Ovary (tissue), 7 donors: ENCODE measurements at regions not wholly inside any gene's neighbourhood (a gene's known extent, or its start where the extent isn't known, plus 50 kb on each side); places are given as distances from the start of the nearest gene placed in this dataset.

ENCODE experiments used
- DNase-seq, 5 donors: peaks; one replicate each; pipeline ENCODE4 v3.0.0-alpha.2; 2019 to 2020
- H3K27ac ChIP-seq, 2 donors: fragments of 200-600 bp; one replicate each; pipeline versions ENCODE4 v1.5.1 to v1.8.0; 2019 to 2022
- H3K27me3 ChIP-seq: fragments of 200-600 bp; one replicate; pipeline ENCODE4 v1.8.0; 2022
- H3K36me3 ChIP-seq: fragments of 200-600 bp; sonication (generic); one replicate; pipeline ENCODE4 v1.5.1; 2019
- H3K4me1 ChIP-seq: one replicate; pipeline ENCODE4 v1.8.1; 2013; ENCODE audit warnings: mild to moderate bottlenecking, moderate library complexity; ENCODE audit not compliant: insufficient read depth
- H3K4me3 ChIP-seq: fragments of 200-600 bp; sonication (generic); one replicate; pipeline ENCODE4 v1.5.1; 2017
- H3K9me3 ChIP-seq, 2 donors: fragments of 200-600 bp in 1 of 2; sonication (generic) in 1 of 2; one replicate each; pipeline versions ENCODE4 v1.5.1 to v1.8.1; 2013 to 2019; ENCODE audit warnings: mild to moderate bottlenecking in 1 of 2, moderate library complexity in 1 of 2
- CTCF ChIP-seq, 3 donors: fragments of 450-650 bp in 2 of 3; fragments of 200-600 bp in 1 of 3; IDR thresholded peaks; one replicate each; pipeline versions ENCODE4 v1.5.1 to v1.8.0; 2016 to 2022; ENCODE audit warnings: antibody characterized with exemption in 3 of 3, mild to moderate bottlenecking in 1 of 3
- EP300 ChIP-seq: sonication (generic); formaldehyde crosslinking; IDR thresholded peaks from one replicate; pipeline ENCODE4 v1.6.1; 2017; ENCODE audit warnings: antibody characterized with exemption
- POLR2A ChIP-seq: fragments of 450-650 bp; IDR thresholded peaks from one replicate; pipeline ENCODE4 v1.6.1; 2017; ENCODE audit warnings: antibody characterized with exemption, mild to moderate bottlenecking, moderate library complexity
- WGBS, 3 donors: extraction: QIAGEN DNeasy Blood & Tissue Kit in 1 of 3; methylation state at CpG; one replicate each; pipeline versions ENCODE4 v1.1.5 to v1.1.7; 2013 to 2017; 5-methylcytosine and 5-hydroxymethylcytosine counted together
- intact Hi-C, 4 donors: fragments of 100-400 bp; cut with DNase I; formaldehyde crosslinking; loops; one replicate each; pipeline versions ENCODE4 v1.11.0 to v1.15.1; 2022 to 2023
- donor health status: DM: no; HTN: no; CAD: no; lungs with moderate emphysema.
- donor health status: DM: no; HTN: no; CAD: no.
- donor health status: Bipolar disorder and iron deficiency.
- donor health status: DM: no; HTN: no; CAD: no.
- donor health status: DM: yes; HTN: yes; CAD: no.

GRCh38 chrX:138859421-138859820 lies 147.9 kb upstream of the FGF13 start:
- Histone ChIP-seq H3K36me3 (no peaks in the 10 kb centered on the region), H3K27ac (no peak overlapping the region), H3K9me3 (no peaks in the 10 kb centered on the region), H3K4me1 (no peaks in the 10 kb centered on the region), H3K27me3 (no peaks in the 10 kb centered on the region), H3K4me3 (no peak overlapping the region)
- WGBS, 3 donors, result 41 to 57% (median 44%) methylated on average over 2 of the region's 2 CpGs
- no peak for TF ChIP-seq POLR2A
- intact Hi-C loops, result no loop called here
- no peak for DNase-seq

GRCh38 chrX:138858951-138859350 lies 147.4 kb upstream of the FGF13 start:
- Histone ChIP-seq H3K9me3 (no peaks in the 10 kb centered on the region), H3K27me3 (no peaks in the 10 kb centered on the region), H3K4me3 (no peak overlapping the region), H3K27ac (no peak overlapping the region), H3K4me1 (no peaks in the 10 kb centered on the region), H3K36me3 (no peaks in the 10 kb centered on the region)
- TF ChIP-seq POLR2A (no peak), CTCF (IDR thresholded peaks at IDR 0.05) (no peak), EP300 (no peak)
- DNase-seq, result no peak
- WGBS, 3 donors, result 64 to 74% (median 64%) methylated on average over 4 of the region's 4 CpGs
- intact Hi-C loops, result no loop called here

GRCh38 chrX:138858438-138858837 lies 146.9 kb upstream of the FGF13 start:
- Histone ChIP-seq H3K27ac (no peak overlapping the region), H3K4me1 (no peaks in the 10 kb centered on the region), H3K36me3 (no peaks in the 10 kb centered on the region), H3K4me3 (no peak overlapping the region), H3K27me3 (no peaks in the 10 kb centered on the region), H3K9me3 (no peaks in the 10 kb centered on the region)
- WGBS, 3 donors, result 63 to 66% (median 63%) methylated on average over 4 of the region's 4 CpGs
- TF ChIP-seq EP300 (no peak), POLR2A (no peak), CTCF (IDR thresholded peaks at IDR 0.05) (no peak)
- intact Hi-C loops, result no loop called here
- DNase-seq, result no peak

- H3K4me3 ChIP-seq, result no peak overlapping the region
- H3K9me3 ChIP-seq, result no peaks in the 10 kb centered on the region
- H3K27me3 ChIP-seq, result no peaks in the 10 kb centered on the region
- WGBS, 3 donors, result 83 to 84% (median 83%) methylated on average over 12 of the region's 12 CpGs
- no peaks in the 10 kb centered on the region for H3K36me3 ChIP-seq
- DNase-seq, result no peak
- intact Hi-C loops, result no loop called here
- no peak overlapping the region for H3K27ac ChIP-seq
- TF ChIP-seq EP300 (no peak), POLR2A (no peak), CTCF (IDR thresholded peaks at IDR 0.05) (no peak)
- H3K4me1 ChIP-seq, result no peaks in the 10 kb centered on the region
Measured at GRCh38 chrX:138856881-138857604, 145.5 kb upstream of the FGF13 start.

- no peak overlapping the region for H3K4me3 ChIP-seq
- TF ChIP-seq POLR2A (no peak), CTCF (IDR thresholded peaks at IDR 0.05) (no peak), EP300 (no peak)
- H3K36me3 ChIP-seq, result no peaks in the 10 kb centered on the region
- no peak for DNase-seq
- whole genome bisulfite sequencing, 3 donors, result 55 to 57% (median 55%) methylated on average over 2 of the region's 2 CpGs
- H3K27ac ChIP-seq, result no peak overlapping the region
- intact Hi-C loops, result no loop called here
- H3K27me3 ChIP-seq, result no peaks in the 10 kb centered on the region
- H3K9me3 ChIP-seq, result no peaks in the 10 kb centered on the region
- no peaks in the 10 kb centered on the region for H3K4me1 ChIP-seq
Measured at GRCh38 chrX:138853936-138854335, 142.4 kb upstream of the FGF13 start.
